ENCODE measurements at regions not wholly inside any gene's neighbourhood (a gene's known extent, or its start where the extent isn't known, plus 50 kb on each side); places are given as distances from the start of the nearest gene placed in this dataset.

DNA sequence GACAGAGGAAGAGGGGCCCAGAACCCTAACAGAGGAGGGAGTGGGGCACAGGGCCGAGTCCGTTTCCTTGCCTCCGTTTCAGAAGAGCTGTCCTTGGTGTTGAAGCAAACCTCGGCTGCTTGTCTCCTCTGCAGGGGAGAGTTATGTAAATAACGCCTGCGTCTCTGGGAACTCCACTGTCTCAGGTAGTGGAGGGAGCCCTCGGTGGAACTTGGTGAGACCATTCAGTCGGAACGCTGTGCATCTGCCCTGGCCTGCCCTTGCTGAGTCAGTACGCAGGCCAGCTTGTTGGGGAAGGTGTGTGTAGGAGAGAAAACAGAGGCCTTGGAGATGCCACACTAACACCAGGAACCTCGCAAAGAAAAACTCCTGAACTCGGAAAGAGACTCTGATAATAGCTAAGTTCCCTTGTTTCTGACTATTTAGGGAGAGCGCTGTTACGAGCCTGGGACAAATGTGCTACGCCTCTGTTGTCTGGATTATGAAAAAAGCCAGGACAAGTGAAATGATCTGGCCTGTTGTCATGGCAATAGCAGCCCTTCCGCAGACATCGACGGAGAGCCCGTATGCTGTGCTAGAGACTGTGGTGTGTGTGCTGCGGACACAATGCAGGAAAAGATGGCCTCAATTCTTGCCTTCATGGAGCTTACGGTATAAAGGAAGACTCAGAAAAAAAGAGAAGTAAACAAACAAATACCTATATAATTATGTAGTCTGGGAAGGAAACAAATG is 94.6 kb upstream of the AKT3 start:
- CTCF ChIA-PET = no interaction called here
- no peaks in the 10 kb centered on the region for H3K9me3 ChIP-seq (ENCODE audit: control insufficient read depth in 1 of 2, insufficient read depth in 1 of 2, low read depth in 1 of 2, low read length in 2 of 2)
- H3K4me3 ChIP-seq (replicated peaks in 1 of 2; ENCODE audit: low read depth in 1 of 2, low read length in 2 of 2) = no peak overlapping the region
- H3K9ac ChIP-seq (ENCODE audit: low read length) = no peak overlapping the region
- intact Hi-C loops (cut with micrococcal nuclease) = no loop called here
- no peak overlapping the region for H3K27ac ChIP-seq (ENCODE audit: low read depth, low read length)
- H3K4me1 ChIP-seq (ENCODE audit: control insufficient read depth in 1 of 2, insufficient read depth in 2 of 2, low read length in 2 of 2) = no peaks in the 10 kb centered on the region
- no peaks in the 10 kb centered on the region for H3K9me2 ChIP-seq (ENCODE audit: insufficient read depth)
- BruUV-seq (replicated peaks) = no TSS peak
- H4K20me1 ChIP-seq (ENCODE audit: insufficient read depth) = no peaks in the 10 kb centered on the region
- H2AFZ ChIP-seq (ENCODE audit: low read depth, low read length, poor library complexity, severe bottlenecking) = no peak overlapping the region
- RAD21 ChIA-PET (ENCODE audit: low non-redundant PET in 1 of 2, low total read pairs in 2 of 2, uncharacterized antibody in 2 of 2, unreplicated experiment in 2 of 2) = no interaction called here
- H3K79me2 ChIP-seq (ENCODE audit: insufficient read depth, low read length) = no peaks in the 10 kb centered on the region
- TF ChIP-seq, protein P1, sequence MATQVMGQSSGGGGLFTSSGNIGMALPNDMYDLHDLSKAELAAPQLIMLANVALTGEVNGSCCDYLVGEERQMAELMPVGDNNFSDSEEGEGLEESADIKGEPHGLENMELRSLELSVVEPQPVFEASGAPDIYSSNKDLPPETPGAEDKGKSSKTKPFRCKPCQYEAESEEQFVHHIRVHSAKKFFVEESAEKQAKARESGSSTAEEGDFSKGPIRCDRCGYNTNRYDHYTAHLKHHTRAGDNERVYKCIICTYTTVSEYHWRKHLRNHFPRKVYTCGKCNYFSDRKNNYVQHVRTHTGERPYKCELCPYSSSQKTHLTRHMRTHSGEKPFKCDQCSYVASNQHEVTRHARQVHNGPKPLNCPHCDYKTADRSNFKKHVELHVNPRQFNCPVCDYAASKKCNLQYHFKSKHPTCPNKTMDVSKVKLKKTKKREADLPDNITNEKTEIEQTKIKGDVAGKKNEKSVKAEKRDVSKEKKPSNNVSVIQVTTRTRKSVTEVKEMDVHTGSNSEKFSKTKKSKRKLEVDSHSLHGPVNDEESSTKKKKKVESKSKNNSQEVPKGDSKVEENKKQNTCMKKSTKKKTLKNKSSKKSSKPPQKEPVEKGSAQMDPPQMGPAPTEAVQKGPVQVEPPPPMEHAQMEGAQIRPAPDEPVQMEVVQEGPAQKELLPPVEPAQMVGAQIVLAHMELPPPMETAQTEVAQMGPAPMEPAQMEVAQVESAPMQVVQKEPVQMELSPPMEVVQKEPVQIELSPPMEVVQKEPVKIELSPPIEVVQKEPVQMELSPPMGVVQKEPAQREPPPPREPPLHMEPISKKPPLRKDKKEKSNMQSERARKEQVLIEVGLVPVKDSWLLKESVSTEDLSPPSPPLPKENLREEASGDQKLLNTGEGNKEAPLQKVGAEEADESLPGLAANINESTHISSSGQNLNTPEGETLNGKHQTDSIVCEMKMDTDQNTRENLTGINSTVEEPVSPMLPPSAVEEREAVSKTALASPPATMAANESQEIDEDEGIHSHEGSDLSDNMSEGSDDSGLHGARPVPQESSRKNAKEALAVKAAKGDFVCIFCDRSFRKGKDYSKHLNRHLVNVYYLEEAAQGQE (IDR thresholded peaks at IDR 0.05; ENCODE audit: low read depth) = peak; percentile 16; the same call in 1 of the 2 replicates
- TF ChIP-seq YY1 (IDR thresholded peaks at IDR 0.05; ENCODE audit: extremely low read depth, insufficient replicate concordance, low read depth, low read length) = no peak
- H3K4me2 ChIP-seq (ENCODE audit: low read length) = no peak overlapping the region
- H3K27me3 ChIP-seq (ENCODE audit: insufficient read depth, low read length) = 0 out of 2 replicates have a peak, but pooled peaks cover 18% of the 10 kb centered on the region
- no peak for ATAC-seq
- H3K36me3 ChIP-seq (ENCODE audit: control insufficient read depth in 1 of 2, insufficient read depth in 2 of 2, low read length in 2 of 2) = no peaks in the 10 kb centered on the region
- DNase-seq (ENCODE audit: low read depth, low spot score) = no peak
- POLR2A ChIA-PET = no interaction called here
